Kidney tubule cell (primary cell): ENCODE measurements at regions not wholly inside any gene's neighbourhood (a gene's known extent, or its start where the extent isn't known, plus 50 kb on each side); places are given as distances from the start of the nearest gene placed in this dataset.

Source experiments
- DNase-seq: peaks from one replicate; pipeline ENCODE4 v3.0.0-alpha.2; 2018; ENCODE audit warnings: low spot score

GRCh38 chr12:39240587-39240986, 202.3 kb downstream of the KIF21A start:
- no peak for DNase-seq

- DNase-seq = peak; percentile 11
These were observed 203.1 kb downstream of the KIF21A start for GRCh38 chr12:39239490-39240486.

GRCh38 chr12:39237004-39237403, 205.9 kb downstream of the KIF21A start:
- peak; percentile 67 for DNase-seq

- peak; percentile 22 for DNase-seq
These were observed 206.7 kb downstream of the KIF21A start for GRCh38 chr12:39235990-39236767.

GRCh38 chr12:39230086-39230485, 212.8 kb downstream of the KIF21A start:
- peak; percentile 76 for DNase-seq

- DNase-seq = no peak
These were observed 215.7 kb downstream of the KIF21A start for GRCh38 chr12:39227218-39227617.

GRCh38 chr12:39224971-39225370, 217.9 kb downstream of the KIF21A start:
- no peak for DNase-seq

- no peak for DNase-seq
These were observed 237.0 kb downstream of the KIF21A start for GRCh38 chr12:39205969-39206368.

GRCh38 chr12:39199351-39199750, 243.6 kb downstream of the KIF21A start:
- DNase-seq = no peak

GRCh38 chr12:39188689-39189088, 254.2 kb downstream of the KIF21A start:
- no peak for DNase-seq

- DNase-seq = no peak
These were observed 256.2 kb downstream of the KIF21A start for GRCh38 chr12:39186744-39187143.

GRCh38 chr12:39178837-39179236, 264.1 kb downstream of the KIF21A start:
- no peak for DNase-seq

- no peak for DNase-seq
These were observed 266.6 kb downstream of the KIF21A start for GRCh38 chr12:39176356-39176755.

- DNase-seq = no peak
These were observed 268.3 kb upstream of the CPNE8 start for GRCh38 chr12:39173726-39174125.

GRCh38 chr12:39165338-39165737, 259.9 kb upstream of the CPNE8 start:
- DNase-seq = no peak

- no peak for DNase-seq
These were observed 256.2 kb upstream of the CPNE8 start for GRCh38 chr12:39161465-39162085.

- DNase-seq = no peak
These were observed 252.4 kb upstream of the CPNE8 start for GRCh38 chr12:39157696-39158342.

- peak; percentile 57 for DNase-seq
These were observed 240.0 kb upstream of the CPNE8 start for GRCh38 chr12:39145175-39145999.

GRCh38 chr12:39144613-39145061, 239.2 kb upstream of the CPNE8 start:
- no peak for DNase-seq

GRCh38 chr12:39138268-39138667, 232.9 kb upstream of the CPNE8 start:
- no peak for DNase-seq

- peak; percentile 84 for DNase-seq
These were observed 222.0 kb upstream of the CPNE8 start for GRCh38 chr12:39127401-39127800.
